ENCODE measurements at regions not wholly inside any gene's neighbourhood (a gene's known extent, or its start where the extent isn't known, plus 50 kb on each side); places are given as distances from the start of the nearest gene placed in this dataset.

DNA sequence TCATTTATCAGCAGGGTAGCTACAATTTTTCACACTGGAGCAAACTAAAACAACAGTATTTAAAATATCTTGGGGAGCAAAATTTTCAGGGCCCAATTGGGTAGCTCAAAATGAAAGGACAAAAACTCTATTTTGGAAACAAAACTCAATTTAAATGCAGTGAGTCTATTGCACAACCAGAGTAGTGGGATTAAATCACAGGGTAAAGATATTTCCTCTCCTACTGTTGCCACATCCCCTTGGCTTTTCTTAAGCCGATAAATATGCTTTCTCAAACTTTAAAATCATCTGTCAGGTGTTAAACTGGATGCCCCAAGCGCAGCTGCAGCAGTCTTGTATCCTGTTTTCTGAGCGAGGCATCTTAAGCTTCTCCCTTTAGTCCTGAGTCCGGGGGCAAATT lies 1474.3 kb upstream of the CDH9 start:
- DNase-seq (ENCODE audit: low read depth), result no peak

GRCh38 chr5:28505121-28505520 lies 1466.7 kb upstream of the CDH9 start:
- DNase-seq (ENCODE audit: low read depth), result no peak

DNA sequence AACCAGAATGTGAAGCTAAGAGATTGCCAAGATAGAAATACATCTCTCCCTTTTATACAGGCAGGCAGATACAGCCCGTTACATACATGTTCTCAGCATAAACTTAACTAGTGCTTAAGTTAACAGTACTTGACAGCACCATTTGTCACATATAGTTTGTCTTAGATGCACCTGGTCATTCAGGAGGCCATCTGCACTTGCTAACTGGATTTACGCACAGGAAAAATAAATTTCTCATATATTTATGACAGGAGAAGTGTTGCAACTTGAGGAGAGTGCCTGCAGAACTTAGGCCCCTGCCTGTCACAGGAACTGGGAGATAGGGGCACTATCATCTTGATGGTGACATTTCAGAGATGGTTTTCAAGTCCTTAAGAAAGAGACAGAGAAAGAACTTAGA lies 1462.1 kb upstream of the CDH9 start:
- no peak for DNase-seq (ENCODE audit: low read depth)

- DNase-seq (ENCODE audit: low read depth), result peak; percentile 40
Observed at GRCh38 chr5:28499766-28500290, 1461.4 kb upstream of the CDH9 start.

- no peak for DNase-seq (ENCODE audit: low read depth)
Observed at GRCh38 chr5:28495876-28496275, 1457.5 kb upstream of the CDH9 start.

DNA sequence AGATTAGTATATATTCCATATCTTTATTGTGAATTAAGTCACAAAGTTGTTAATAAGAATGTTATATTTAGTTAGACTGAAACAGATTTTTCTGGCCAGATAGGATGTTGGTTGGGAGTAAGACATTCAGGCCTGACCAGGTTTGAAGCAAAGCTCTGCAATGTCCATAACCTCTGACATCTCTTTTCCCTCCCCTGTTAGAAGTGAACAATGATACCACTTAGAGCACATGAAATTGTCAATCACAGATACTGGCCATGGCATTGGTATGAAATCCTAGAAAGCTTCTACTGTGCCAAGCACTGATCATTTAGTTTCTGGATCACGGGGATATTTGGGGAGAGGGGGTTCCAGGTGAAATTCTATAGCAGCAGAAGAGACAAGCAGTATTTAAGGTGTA lies 1455.1 kb upstream of the CDH9 start:
- DNase-seq (ENCODE audit: low read depth), result no peak

GRCh38 chr5:28488752-28489151 lies 1450.4 kb upstream of the CDH9 start:
- no peak for DNase-seq (ENCODE audit: low read depth)

GRCh38 chr5:28483327-28484025 lies 1445.1 kb upstream of the CDH9 start:
- no peak for DNase-seq (ENCODE audit: low read depth)

- no peak for DNase-seq (ENCODE audit: low read depth)
Observed at GRCh38 chr5:28473531-28474107, 1435.2 kb upstream of the CDH9 start.

DNA sequence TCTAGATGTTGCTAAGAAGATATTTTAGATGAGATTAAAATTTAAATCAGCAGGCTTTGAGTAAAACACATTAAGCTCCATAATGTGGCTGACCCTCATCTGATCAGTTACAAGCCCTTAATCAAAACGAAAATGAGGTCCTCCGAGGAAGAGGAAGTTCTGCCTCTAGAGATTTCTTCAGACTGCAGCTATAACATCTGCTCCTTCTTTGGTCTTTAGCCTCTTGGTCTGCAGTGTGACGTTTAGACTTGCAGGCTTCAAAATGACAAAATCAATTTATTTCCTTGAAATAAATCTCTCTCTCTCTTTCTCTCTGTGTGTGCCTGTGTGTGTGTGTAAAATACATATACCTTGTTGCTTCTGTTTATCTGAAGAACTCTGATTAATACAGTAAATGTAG lies 1429.8 kb upstream of the CDH9 start:
- no peak for DNase-seq (ENCODE audit: low read depth)

DNA sequence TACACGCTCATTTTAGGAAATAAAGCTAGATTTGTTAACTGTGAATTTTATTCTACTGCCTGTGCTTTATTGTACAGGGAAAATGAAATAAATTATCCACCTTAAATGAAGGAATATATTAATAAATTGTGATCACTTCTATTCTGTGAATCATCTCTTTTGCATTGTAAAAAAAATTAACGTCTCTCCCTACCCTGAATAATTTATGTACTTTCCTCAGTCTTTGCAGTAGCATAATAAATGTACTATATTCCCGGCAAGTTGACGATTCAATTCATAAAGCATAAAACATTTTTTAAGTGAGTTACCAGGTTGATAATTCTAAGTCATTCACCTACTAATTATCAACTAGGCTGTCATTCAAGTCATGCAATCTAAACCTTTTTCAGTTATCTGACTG lies 1425.3 kb upstream of the CDH9 start:
- no peak for DNase-seq (ENCODE audit: low read depth)

GRCh38 chr5:28451483-28451882 lies 1413.1 kb upstream of the CDH9 start:
- no peak for DNase-seq (ENCODE audit: low read depth)

- DNase-seq (ENCODE audit: low read depth), result no peak
Observed at GRCh38 chr5:28450997-28451396, 1412.6 kb upstream of the CDH9 start.

GRCh38 chr5:28448791-28449190 lies 1410.4 kb upstream of the CDH9 start:
- DNase-seq (ENCODE audit: low read depth), result no peak

GRCh38 chr5:28430565-28431178 lies 1392.3 kb upstream of the CDH9 start:
- DNase-seq (ENCODE audit: low read depth), result no peak

DNA sequence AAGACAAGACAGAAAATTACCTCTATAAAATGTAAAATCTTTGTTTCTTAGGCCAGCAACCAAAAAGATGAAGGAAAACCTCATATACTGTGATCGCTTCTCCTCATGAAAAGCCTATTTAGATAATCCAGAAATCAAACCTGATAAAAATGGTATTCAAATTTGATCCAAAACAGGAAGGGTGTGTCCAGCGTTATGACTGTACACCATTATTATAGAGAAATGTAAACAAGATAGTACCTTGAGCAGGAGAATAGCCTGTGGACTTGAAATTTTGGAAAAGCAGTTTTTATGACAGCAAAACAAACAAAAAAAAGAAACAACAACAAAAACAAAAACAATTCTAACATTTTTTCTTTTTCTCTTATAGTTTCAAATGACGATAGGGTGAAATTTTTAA lies 1382.8 kb upstream of the CDH9 start:
- DNase-seq (ENCODE audit: low read depth), result no peak

GRCh38 chr5:28415791-28416443 lies 1377.5 kb upstream of the CDH9 start:
- no peak for DNase-seq (ENCODE audit: low read depth)

- no peak for DNase-seq (ENCODE audit: low read depth)
Observed at GRCh38 chr5:28414619-28415018, 1376.2 kb upstream of the CDH9 start.

- no peak for DNase-seq (ENCODE audit: low read depth)
Observed at GRCh38 chr5:28408651-28409050, 1370.3 kb upstream of the CDH9 start.

DNA sequence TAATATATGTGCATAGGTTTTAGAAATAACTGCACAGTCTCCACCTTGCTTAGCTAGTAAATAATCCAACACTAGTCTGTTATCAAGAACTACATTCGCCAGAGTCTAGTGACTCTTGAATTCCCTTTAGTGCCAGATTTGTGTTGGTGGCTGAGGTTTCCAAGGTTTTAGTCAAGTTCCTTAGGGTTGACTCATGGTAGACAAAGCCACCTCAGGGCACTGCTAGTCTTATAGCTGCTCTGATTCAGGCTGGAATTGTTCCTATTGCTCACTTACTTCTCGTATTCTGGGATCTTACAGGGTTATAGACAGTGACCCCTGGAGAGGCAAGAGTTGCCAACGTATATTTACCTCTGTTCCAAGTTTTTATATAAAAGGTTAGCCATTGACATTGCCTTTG lies 1369.8 kb upstream of the CDH9 start:
- peak; percentile 88 for DNase-seq (ENCODE audit: low read depth)

GRCh38 chr5:28404363-28405071 lies 1366.1 kb upstream of the CDH9 start:
- DNase-seq (ENCODE audit: low read depth), result no peak

DNA sequence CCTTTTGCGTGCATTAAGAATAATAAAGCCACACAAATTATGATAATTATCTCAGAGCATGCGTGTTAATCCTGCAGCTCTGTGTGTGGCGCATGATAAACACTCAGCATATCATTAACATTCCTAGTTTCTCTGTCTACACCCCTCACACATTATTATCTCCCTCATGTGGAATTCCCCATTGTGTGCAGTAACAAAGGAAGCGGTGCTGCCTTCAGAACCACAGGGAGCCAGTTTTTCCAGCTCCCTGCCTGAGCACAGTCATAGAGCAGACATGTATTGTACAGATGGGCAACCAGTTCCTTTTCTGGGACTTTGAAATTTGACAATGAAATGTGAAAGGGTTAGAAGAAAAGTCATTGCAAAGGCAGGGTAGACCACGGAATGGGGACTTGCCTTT lies 1365.5 kb upstream of the CDH9 start:
- DNase-seq (ENCODE audit: low read depth), result no peak
